ENCODE measurements at regions not wholly inside any gene's neighbourhood (a gene's known extent, or its start where the extent isn't known, plus 50 kb on each side); places are given as distances from the start of the nearest gene placed in this dataset.

GRCh38 chr12:24293549-24293948 is 344.1 kb upstream of the SOX5 start:
- Histone ChIP-seq H3K4me1 (ENCODE audit: insufficient read depth, low read length, severe bottlenecking) (no peaks in the 10 kb centered on the region), H3F3A (ENCODE audit: insufficient read depth, low read length) (no peaks in the 10 kb centered on the region), H3K36me3 (ENCODE audit: insufficient read depth, low read length) (no peaks in the 10 kb centered on the region), H3K27me3 (ENCODE audit: insufficient read depth, low read length) (no peaks in the 10 kb centered on the region), H4K20me1 (ENCODE audit: insufficient read depth, low read length) (no peaks in the 10 kb centered on the region), H3K79me2 (ENCODE audit: insufficient read depth, low read length) (no peaks in the 10 kb centered on the region), H3K9me2 (ENCODE audit: low read depth, low read length) (no peaks in the 10 kb centered on the region), H3K4me3 (ENCODE audit: low read depth, low read length, poor library complexity, severe bottlenecking) (no peak overlapping the region), H3K4me2 (ENCODE audit: low read length) (no peak overlapping the region), H3K9ac (ENCODE audit: low read length) (no peak overlapping the region), H3K9me3 (ENCODE audit: low read length) (no peaks in the 10 kb centered on the region), H3K27ac (ENCODE audit: low read depth, low read length, poor library complexity, severe bottlenecking) (no peak overlapping the region), H2AFZ (ENCODE audit: low read length) (no peak overlapping the region)
- TF ChIP-seq EZH2 (IDR thresholded peaks at IDR 0.05; ENCODE audit: borderline replicate concordance, low read length) (no peak), CTCF (IDR thresholded peaks at IDR 0.05; ENCODE audit: low read length) (no peak)

GRCh38 chr12:24287963-24288362 is 338.5 kb upstream of the SOX5 start:
- H2AFZ ChIP-seq (ENCODE audit: low read length), result no peak overlapping the region
- no peaks in the 10 kb centered on the region for H3K9me2 ChIP-seq (ENCODE audit: low read depth, low read length)
- no peak overlapping the region for H3K4me3 ChIP-seq (ENCODE audit: low read depth, low read length, poor library complexity, severe bottlenecking)
- no peak overlapping the region for H3K9ac ChIP-seq (ENCODE audit: low read length)
- no peaks in the 10 kb centered on the region for H3F3A ChIP-seq (ENCODE audit: insufficient read depth, low read length)
- H3K4me2 ChIP-seq (ENCODE audit: low read length), result no peak overlapping the region
- H3K36me3 ChIP-seq (ENCODE audit: insufficient read depth, low read length), result no peaks in the 10 kb centered on the region
- no peaks in the 10 kb centered on the region for H3K4me1 ChIP-seq (ENCODE audit: insufficient read depth, low read length, severe bottlenecking)
- no peaks in the 10 kb centered on the region for H3K27me3 ChIP-seq (ENCODE audit: insufficient read depth, low read length)
- no peaks in the 10 kb centered on the region for H4K20me1 ChIP-seq (ENCODE audit: insufficient read depth, low read length)
- H3K9me3 ChIP-seq (ENCODE audit: low read length), result no peaks in the 10 kb centered on the region
- H3K27ac ChIP-seq (ENCODE audit: low read depth, low read length, poor library complexity, severe bottlenecking), result no peak overlapping the region
- no peaks in the 10 kb centered on the region for H3K79me2 ChIP-seq (ENCODE audit: insufficient read depth, low read length)
- TF ChIP-seq CTCF (IDR thresholded peaks at IDR 0.05; ENCODE audit: low read length) (no peak), EZH2 (IDR thresholded peaks at IDR 0.05; ENCODE audit: borderline replicate concordance, low read length) (no peak)

- no peaks in the 10 kb centered on the region for H3K9me2 ChIP-seq (ENCODE audit: low read depth, low read length)
- no peak overlapping the region for H3K27ac ChIP-seq (ENCODE audit: low read depth, low read length, poor library complexity, severe bottlenecking)
- no peak overlapping the region for H3K4me3 ChIP-seq (ENCODE audit: low read depth, low read length, poor library complexity, severe bottlenecking)
- no peak for TF ChIP-seq EZH2 (IDR thresholded peaks at IDR 0.05; ENCODE audit: borderline replicate concordance, low read length)
- TF ChIP-seq CTCF (IDR thresholded peaks at IDR 0.05; ENCODE audit: low read length), result no peak
- H3K79me2 ChIP-seq (ENCODE audit: insufficient read depth, low read length), result no peaks in the 10 kb centered on the region
- no peak overlapping the region for H3K4me2 ChIP-seq (ENCODE audit: low read length)
- no peak overlapping the region for H2AFZ ChIP-seq (ENCODE audit: low read length)
- H3K36me3 ChIP-seq (ENCODE audit: insufficient read depth, low read length), result no peaks in the 10 kb centered on the region
- no peak overlapping the region for H3K9ac ChIP-seq (ENCODE audit: low read length)
- H3K4me1 ChIP-seq (ENCODE audit: insufficient read depth, low read length, severe bottlenecking), result no peaks in the 10 kb centered on the region
- H3K27me3 ChIP-seq (ENCODE audit: insufficient read depth, low read length), result no peaks in the 10 kb centered on the region
- no peaks in the 10 kb centered on the region for H3K9me3 ChIP-seq (ENCODE audit: low read length)
- no peaks in the 10 kb centered on the region for H4K20me1 ChIP-seq (ENCODE audit: insufficient read depth, low read length)
- H3F3A ChIP-seq (ENCODE audit: insufficient read depth, low read length), result no peaks in the 10 kb centered on the region
Observed at GRCh38 chr12:24285448-24285847, 336.0 kb upstream of the SOX5 start.
